Superior temporal gyrus (tissue), 1 donor: ENCODE measurements at regions not wholly inside any gene's neighbourhood (a gene's known extent, or its start where the extent isn't known, plus 50 kb on each side); places are given as distances from the start of the nearest gene placed in this dataset.

ENCODE experiments used
- DNase-seq: peaks from one replicate; pipeline ENCODE4 v3.0.0-alpha.2; 2016; ENCODE audit errors: extremely low spot score

DNA sequence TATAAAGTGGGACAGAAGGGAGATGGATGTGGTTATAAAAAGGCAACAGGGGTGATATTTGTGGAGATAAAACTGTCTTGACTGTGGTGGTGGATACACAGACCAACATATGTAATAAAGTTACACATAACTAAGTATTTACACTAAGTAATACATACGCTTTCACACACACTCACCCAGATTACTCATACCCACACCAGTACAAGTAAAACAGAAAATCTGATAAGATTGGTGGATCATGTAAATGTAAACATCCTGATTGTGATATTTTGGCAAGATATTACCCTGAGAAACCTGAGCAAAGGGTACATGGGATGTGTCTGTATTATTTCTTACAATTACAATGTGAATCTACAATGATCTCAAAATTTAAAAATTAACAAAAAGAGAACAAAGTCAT is 53.3 kb upstream of the SLIT3 start:
- no peak for DNase-seq

DNA sequence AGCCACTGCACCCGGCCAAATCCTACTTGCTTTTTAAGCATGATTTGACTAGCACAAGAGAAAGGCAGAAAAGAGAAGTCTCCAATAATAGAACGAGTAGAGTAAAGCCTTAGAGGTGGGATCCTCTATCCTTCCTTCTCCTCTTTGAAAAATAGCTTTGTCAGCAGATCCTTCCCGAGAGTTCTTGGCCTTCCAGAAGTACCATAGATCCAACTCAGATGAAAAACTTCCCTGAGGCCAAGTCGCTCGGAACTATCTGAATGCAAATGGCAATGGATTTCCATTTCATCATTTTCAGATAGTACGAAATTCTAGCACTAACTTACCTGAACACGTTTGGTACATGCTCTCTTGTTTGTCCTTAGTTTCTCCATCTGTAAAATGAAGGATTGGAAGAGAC is 52.0 kb upstream of the SLIT3 start:
- no peak for DNase-seq

DNA sequence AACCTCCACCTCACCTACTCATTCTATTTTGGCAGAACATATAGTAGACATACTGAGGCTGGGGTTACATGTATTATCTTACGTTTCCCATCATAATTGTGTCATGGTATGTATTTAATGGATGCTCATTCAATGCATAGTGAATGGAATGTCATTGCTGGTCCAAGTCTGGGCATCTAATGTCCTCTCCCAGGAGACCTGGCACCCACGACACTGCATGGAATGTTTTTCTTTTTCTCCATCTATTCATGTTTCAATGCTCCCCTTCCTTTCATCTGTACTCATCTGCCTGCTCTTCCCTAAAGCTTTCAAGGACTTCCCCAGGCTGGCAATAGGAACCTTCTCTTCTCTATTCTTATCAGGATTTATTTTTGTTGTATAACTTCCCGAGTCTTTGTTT is 50.8 kb upstream of the SLIT3 start:
- DNase-seq, result no peak

DNA sequence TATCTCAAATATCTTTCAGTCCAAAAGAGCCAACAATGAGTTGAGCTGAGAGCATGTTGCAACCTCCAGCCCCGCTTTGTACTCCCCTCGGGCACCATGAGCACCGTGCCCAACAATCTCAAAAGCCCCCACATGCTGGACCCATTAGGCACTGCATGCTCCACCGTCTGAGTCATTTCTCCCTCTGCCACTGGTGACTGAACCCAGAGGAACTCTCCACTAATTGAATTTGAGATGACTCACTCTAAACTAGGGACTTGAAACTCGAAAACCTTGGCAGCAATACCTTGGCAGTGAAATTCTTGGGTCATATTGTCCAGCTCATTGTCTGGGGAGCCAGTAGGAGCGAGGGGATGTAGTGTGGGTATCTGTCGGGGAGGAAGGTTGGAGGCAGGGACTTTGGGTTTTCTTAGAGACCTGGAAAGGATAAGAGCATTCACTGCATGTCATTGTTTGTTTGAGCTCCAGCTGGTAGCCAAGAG is 49.9 kb upstream of the SLIT3 start:
- DNase-seq, result no peak
